ENCODE measurements at regions not wholly inside any gene's neighbourhood (a gene's known extent, or its start where the extent isn't known, plus 50 kb on each side); places are given as distances from the start of the nearest gene placed in this dataset.

GRCh38 chr12:61739925-61740324 is 520.3 kb upstream of the USP15 start:
- H3K36me3 ChIP-seq: no peaks in the 10 kb centered on the region
- no peak overlapping the region for H3K4me3 ChIP-seq
- 46 to 53% methylated on average over 1 of the region's 1 CpG for WGBS, 2 donors
- no peaks in the 10 kb centered on the region for H3K9me3 ChIP-seq
- TF ChIP-seq POLR2A (IDR thresholded peaks at IDR 0.05) (no peak), EP300 (IDR thresholded peaks at IDR 0.05) (no peak)
- TF ChIP-seq, protein P1, sequence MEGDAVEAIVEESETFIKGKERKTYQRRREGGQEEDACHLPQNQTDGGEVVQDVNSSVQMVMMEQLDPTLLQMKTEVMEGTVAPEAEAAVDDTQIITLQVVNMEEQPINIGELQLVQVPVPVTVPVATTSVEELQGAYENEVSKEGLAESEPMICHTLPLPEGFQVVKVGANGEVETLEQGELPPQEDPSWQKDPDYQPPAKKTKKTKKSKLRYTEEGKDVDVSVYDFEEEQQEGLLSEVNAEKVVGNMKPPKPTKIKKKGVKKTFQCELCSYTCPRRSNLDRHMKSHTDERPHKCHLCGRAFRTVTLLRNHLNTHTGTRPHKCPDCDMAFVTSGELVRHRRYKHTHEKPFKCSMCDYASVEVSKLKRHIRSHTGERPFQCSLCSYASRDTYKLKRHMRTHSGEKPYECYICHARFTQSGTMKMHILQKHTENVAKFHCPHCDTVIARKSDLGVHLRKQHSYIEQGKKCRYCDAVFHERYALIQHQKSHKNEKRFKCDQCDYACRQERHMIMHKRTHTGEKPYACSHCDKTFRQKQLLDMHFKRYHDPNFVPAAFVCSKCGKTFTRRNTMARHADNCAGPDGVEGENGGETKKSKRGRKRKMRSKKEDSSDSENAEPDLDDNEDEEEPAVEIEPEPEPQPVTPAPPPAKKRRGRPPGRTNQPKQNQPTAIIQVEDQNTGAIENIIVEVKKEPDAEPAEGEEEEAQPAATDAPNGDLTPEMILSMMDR (IDR thresholded peaks at IDR 0.05): no peak
- no peaks in the 10 kb centered on the region for H3K4me1 ChIP-seq
- H3K27ac ChIP-seq: no peak overlapping the region
- no peak for DNase-seq (ENCODE audit: low spot score in 2 of 2)
- H3K27me3 ChIP-seq: no peaks in the 10 kb centered on the region

GRCh38 chr12:61750604-61751003 is 509.6 kb upstream of the USP15 start:
- no peak overlapping the region for H3K4me3 ChIP-seq
- H3K27me3 ChIP-seq: no peaks in the 10 kb centered on the region
- no peak for DNase-seq (ENCODE audit: low spot score in 2 of 2)
- H3K9me3 ChIP-seq: no peaks in the 10 kb centered on the region
- WGBS, 2 donors: 67 to 71% methylated on average over 1 of the region's 1 CpG
- TF ChIP-seq, protein P1 (IDR thresholded peaks at IDR 0.05): no peak
- TF ChIP-seq POLR2A (IDR thresholded peaks at IDR 0.05): no peak
- H3K36me3 ChIP-seq: no peaks in the 10 kb centered on the region
- H3K4me1 ChIP-seq: no peaks in the 10 kb centered on the region
- H3K27ac ChIP-seq: no peak overlapping the region

GRCh38 chr12:61754214-61754613 is 506.0 kb upstream of the USP15 start:
- H3K36me3 ChIP-seq: no peaks in the 10 kb centered on the region
- no peak overlapping the region for H3K27ac ChIP-seq
- WGBS, 2 donors: 98 to 100% methylated on average over 1 of the region's 1 CpG
- H3K4me1 ChIP-seq: no peaks in the 10 kb centered on the region
- H3K27me3 ChIP-seq: no peaks in the 10 kb centered on the region
- no peaks in the 10 kb centered on the region for H3K9me3 ChIP-seq
- TF ChIP-seq EP300 (IDR thresholded peaks at IDR 0.05): no peak
- TF ChIP-seq, protein P1 (IDR thresholded peaks at IDR 0.05): no peak
- TF ChIP-seq POLR2A (IDR thresholded peaks at IDR 0.05): no peak
- DNase-seq (ENCODE audit: low spot score in 2 of 2): no peak
- no peak overlapping the region for H3K4me3 ChIP-seq

DNA sequence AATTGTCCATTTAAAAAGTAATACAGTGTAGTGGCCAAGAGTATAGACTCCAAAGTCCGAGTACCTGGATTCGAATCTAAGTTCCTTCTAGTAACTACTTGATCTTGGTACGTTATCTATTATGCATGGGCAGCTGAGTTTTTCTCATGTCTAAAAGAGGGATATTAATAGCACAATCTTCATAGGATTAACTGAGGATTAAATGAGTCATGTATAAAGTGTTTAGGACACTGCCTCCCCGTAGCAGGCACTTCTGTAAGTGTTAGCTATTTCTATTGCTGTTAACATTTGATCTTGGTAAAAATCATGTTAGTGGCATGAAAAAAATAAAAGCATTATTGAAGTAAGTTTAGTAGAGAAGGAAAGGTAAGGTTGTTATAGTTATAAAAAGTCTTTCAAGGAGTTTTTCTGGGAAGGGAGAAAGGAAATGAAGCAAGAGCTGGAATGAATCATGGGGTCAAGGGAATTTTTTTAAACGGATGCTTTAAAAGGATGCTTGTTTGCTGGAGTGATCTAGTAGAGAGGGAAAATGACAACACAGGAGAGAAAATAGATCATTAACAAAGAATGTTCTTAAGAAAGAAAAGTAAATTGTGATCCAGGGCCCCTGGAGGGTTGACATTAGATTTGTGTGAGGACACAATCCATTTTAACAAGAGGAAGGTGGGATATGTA is 502.2 kb upstream of the USP15 start:
- no peaks in the 10 kb centered on the region for H3K27me3 ChIP-seq
- no peak overlapping the region for H3K4me3 ChIP-seq
- H3K4me1 ChIP-seq: no peaks in the 10 kb centered on the region
- no peak for TF ChIP-seq EP300 (IDR thresholded peaks at IDR 0.05)
- no peak for TF ChIP-seq POLR2A (IDR thresholded peaks at IDR 0.05)
- TF ChIP-seq, protein P1 (IDR thresholded peaks at IDR 0.05): no peak
- no peak for DNase-seq (ENCODE audit: low spot score in 2 of 2)
- H3K9me3 ChIP-seq: no peaks in the 10 kb centered on the region
- WGBS, 2 donors: 68 to 70% methylated on average over 5 of the region's 5 CpGs
- H3K27ac ChIP-seq: no peak overlapping the region
- no peaks in the 10 kb centered on the region for H3K36me3 ChIP-seq

DNA sequence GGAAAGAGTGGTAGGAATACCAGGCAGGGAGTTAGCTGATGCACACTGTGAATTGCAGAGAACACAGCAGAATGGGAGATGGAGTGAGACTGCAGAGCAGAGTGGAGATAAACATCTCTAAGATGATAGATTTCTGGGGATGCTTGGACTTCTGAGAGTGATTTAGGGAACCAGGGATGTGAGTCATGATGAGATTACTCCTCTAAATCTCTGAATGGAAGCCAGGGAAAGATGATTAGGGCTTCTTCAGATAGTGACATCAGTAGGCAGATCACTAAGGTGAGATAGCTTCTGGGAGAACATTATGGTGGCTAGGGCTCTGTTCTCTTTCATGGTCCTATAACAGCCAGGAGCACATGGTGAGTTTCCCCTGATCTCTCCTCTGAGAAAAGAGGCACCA is 501.5 kb upstream of the USP15 start:
- no peak overlapping the region for H3K27ac ChIP-seq
- TF ChIP-seq EP300 (IDR thresholded peaks at IDR 0.05): no peak
- TF ChIP-seq POLR2A (IDR thresholded peaks at IDR 0.05): no peak
- TF ChIP-seq, protein P1 (IDR thresholded peaks at IDR 0.05): no peak
- H3K27me3 ChIP-seq: no peaks in the 10 kb centered on the region
- no peak overlapping the region for H3K4me3 ChIP-seq
- no peak for DNase-seq (ENCODE audit: low spot score in 2 of 2)
- no peaks in the 10 kb centered on the region for H3K4me1 ChIP-seq
- H3K9me3 ChIP-seq: no peaks in the 10 kb centered on the region
- H3K36me3 ChIP-seq: no peaks in the 10 kb centered on the region
